Activated T-cell treated with anti-CD3 and anti-CD28 coated beads, Interleukin-2, amount 50 U/mL, for 48 hours (primary cell): ENCODE measurements at regions not wholly inside any gene's neighbourhood (a gene's known extent, or its start where the extent isn't known, plus 50 kb on each side); places are given as distances from the start of the nearest gene placed in this dataset.

ENCODE experiments used
- DNase-seq, 2 experiments: peaks; one replicate each; pipeline ENCODE4 v3.0.0-alpha.2; 2020

GRCh38 chr13:73998631-73999030, 135.6 kb downstream of the KLF12 start:
- no peak for DNase-seq

- DNase-seq, result no peak
Measured at GRCh38 chr13:73997964-73998363, 136.2 kb downstream of the KLF12 start.

GRCh38 chr13:73996569-73996968, 137.6 kb downstream of the KLF12 start:
- no peak for DNase-seq

- no peak for DNase-seq
Measured at GRCh38 chr13:73995736-73996135, 138.5 kb downstream of the KLF12 start.

- DNase-seq, result no peak
Measured at GRCh38 chr13:73993661-73994060, 140.5 kb downstream of the KLF12 start.

- no peak for DNase-seq
Measured at GRCh38 chr13:73991884-73992283, 142.3 kb downstream of the KLF12 start.

GRCh38 chr13:73991384-73991783, 142.8 kb downstream of the KLF12 start:
- DNase-seq, result no peak

- DNase-seq, result no peak
Measured at GRCh38 chr13:73989244-73989843, 144.9 kb downstream of the KLF12 start.

GRCh38 chr13:73988461-73988860, 145.7 kb downstream of the KLF12 start:
- no peak for DNase-seq

GRCh38 chr13:73987618-73988017, 146.6 kb downstream of the KLF12 start:
- DNase-seq, result no peak

GRCh38 chr13:73985783-73986182, 148.4 kb downstream of the KLF12 start:
- no peak for DNase-seq

GRCh38 chr13:73984949-73985691, 149.1 kb downstream of the KLF12 start:
- DNase-seq, result peak; percentile 75 to 79

GRCh38 chr13:73984201-73984600, 150.0 kb downstream of the KLF12 start:
- DNase-seq, result no peak

GRCh38 chr13:73983109-73983508, 151.1 kb downstream of the KLF12 start:
- DNase-seq, result no peak

GRCh38 chr13:73981595-73981994, 152.6 kb downstream of the KLF12 start:
- DNase-seq, result no peak

GRCh38 chr13:73975767-73976166, 158.4 kb downstream of the KLF12 start:
- no peak for DNase-seq

- no peak for DNase-seq
Measured at GRCh38 chr13:73974051-73974450, 160.2 kb downstream of the KLF12 start.

- DNase-seq, result no peak
Measured at GRCh38 chr13:73973156-73973555, 161.0 kb downstream of the KLF12 start.

- no peak for DNase-seq
Measured at GRCh38 chr13:73972545-73972944, 161.7 kb downstream of the KLF12 start.

GRCh38 chr13:73971481-73971880, 162.7 kb downstream of the KLF12 start:
- no peak for DNase-seq

GRCh38 chr13:73970421-73971055, 163.7 kb downstream of the KLF12 start:
- DNase-seq, result no peak

GRCh38 chr13:73967397-73968165, 166.6 kb downstream of the KLF12 start:
- DNase-seq, result no peak

- no peak for DNase-seq
Measured at GRCh38 chr13:73966331-73966730, 167.9 kb downstream of the KLF12 start.
